GM12864 (cell line): ENCODE measurements at regions not wholly inside any gene's neighbourhood (a gene's known extent, or its start where the extent isn't known, plus 50 kb on each side); places are given as distances from the start of the nearest gene placed in this dataset.

ENCODE experiments used
- DNase-seq: peaks from one replicate; pipeline ENCODE4 v3.0.0-alpha.2; 2011; ENCODE audit warnings: low read depth
- H3K4me3 ChIP-seq: 2 replicates; pipeline ENCODE4 v1.5.1; 2011; ENCODE audit warnings: mild to moderate bottlenecking, low read depth, low read length, control low read depth
- CTCF ChIP-seq: IDR thresholded peaks from 2 replicates; pipeline ENCODE4 v1.5.1; 2011; ENCODE audit warnings: low read depth, mild to moderate bottlenecking, moderate library complexity, low read length, control low read depth, inconsistent platforms; ENCODE audit errors: missing control alignments

GRCh38 chr18:33898427-33898826, 320.4 kb downstream of the ASXL3 start:
- no peak for TF ChIP-seq CTCF
- DNase-seq = no peak
- H3K4me3 ChIP-seq = no peak overlapping the region

GRCh38 chr18:33878213-33878612, 300.2 kb downstream of the ASXL3 start:
- TF ChIP-seq CTCF = no peak
- no peak for DNase-seq
- no peak overlapping the region for H3K4me3 ChIP-seq

GRCh38 chr18:33875029-33875565, 297.1 kb downstream of the ASXL3 start:
- no peak for DNase-seq
- no peak overlapping the region for H3K4me3 ChIP-seq
- no peak for TF ChIP-seq CTCF

- no peak for DNase-seq
- no peak for TF ChIP-seq CTCF
- H3K4me3 ChIP-seq = no peak overlapping the region
Observed at GRCh38 chr18:33873112-33873511, 295.1 kb downstream of the ASXL3 start.

GRCh38 chr18:33871363-33872025, 293.5 kb downstream of the ASXL3 start:
- no peak for DNase-seq
- TF ChIP-seq CTCF = no peak
- H3K4me3 ChIP-seq = no peak overlapping the region

- no peak overlapping the region for H3K4me3 ChIP-seq
- TF ChIP-seq CTCF = no peak
- no peak for DNase-seq
Observed at GRCh38 chr18:33870059-33870458, 292.0 kb downstream of the ASXL3 start.

- no peak for TF ChIP-seq CTCF
- no peak overlapping the region for H3K4me3 ChIP-seq
- DNase-seq = no peak
Observed at GRCh38 chr18:33866386-33866785, 288.4 kb downstream of the ASXL3 start.
